H9 (cell line): ENCODE measurements at regions not wholly inside any gene's neighbourhood (a gene's known extent, or its start where the extent isn't known, plus 50 kb on each side); places are given as distances from the start of the nearest gene placed in this dataset.

Experiments used
- DNase-seq: peaks from one replicate; pipeline ENCODE4 v3.0.0-alpha.2; 2017
- H2AFZ ChIP-seq: one replicate; pipeline ENCODE4 v1.6.1; 2013; ENCODE audit warnings: mild to moderate bottlenecking, low read length, control low read depth, moderate library complexity
- H2AK5ac ChIP-seq: 2 replicates; pipeline ENCODE4 v1.6.1; 2013; ENCODE audit warnings: low read length, control low read depth, mixed read lengths; ENCODE audit not compliant: insufficient read length
- H2BK120ac ChIP-seq: one replicate; pipeline ENCODE4 v1.6.1; 2013; ENCODE audit warnings: low read depth, mild to moderate bottlenecking, low read length, control low read depth, inconsistent platforms; ENCODE audit not compliant: poor library complexity, severe bottlenecking
- H2BK12ac ChIP-seq: 2 replicates; pipeline ENCODE4 v1.6.1; 2013; ENCODE audit warnings: low read length, control low read depth, mixed read lengths, low read depth; ENCODE audit not compliant: insufficient read length
- H2BK15ac ChIP-seq: 2 replicates; pipeline ENCODE4 v1.6.1; 2013; ENCODE audit warnings: low read depth, low read length, control low read depth
- H2BK20ac ChIP-seq: one replicate; pipeline ENCODE4 v1.6.1; 2013; ENCODE audit warnings: low read depth, mild to moderate bottlenecking, low read length, control low read depth, inconsistent platforms; ENCODE audit not compliant: poor library complexity, severe bottlenecking
- H2BK5ac ChIP-seq: 2 replicates; pipeline ENCODE4 v1.6.1; 2013; ENCODE audit warnings: low read length, control low read depth, mixed read lengths; ENCODE audit not compliant: insufficient read length
- H3K14ac ChIP-seq: 2 replicates; pipeline ENCODE4 v1.6.1; 2013; ENCODE audit warnings: low read length, control low read depth; ENCODE audit not compliant: insufficient read depth
- H3K18ac ChIP-seq: 2 replicates; pipeline ENCODE4 v1.6.1; 2013; ENCODE audit warnings: low read depth, mild to moderate bottlenecking, mixed read lengths, low read length, control low read depth; ENCODE audit not compliant: insufficient read length
- H3K23ac ChIP-seq: 2 replicates; pipeline ENCODE4 v1.6.1; 2013; ENCODE audit warnings: low read length, control low read depth, mixed read lengths, low read depth; ENCODE audit not compliant: insufficient read length
- H3K23me2 ChIP-seq: 2 replicates; pipeline ENCODE4 v1.6.1; 2013; ENCODE audit warnings: low read depth, mild to moderate bottlenecking, mixed read lengths, low read length, control low read depth; ENCODE audit not compliant: insufficient read length, poor library complexity, severe bottlenecking
- H3K27ac ChIP-seq: 2 replicates; pipeline ENCODE4 v1.5.1; 2013; ENCODE audit warnings: low read length, control low read depth, mixed read lengths, low read depth; ENCODE audit not compliant: insufficient read length
- H3K27me3 ChIP-seq: 2 replicates; pipeline ENCODE4 v1.6.1; 2013; ENCODE audit warnings: low read length, control low read depth, inconsistent platforms; ENCODE audit not compliant: insufficient read depth
- H3K4ac ChIP-seq: 2 replicates; pipeline ENCODE4 v1.6.1; 2013; ENCODE audit warnings: low read depth, mild to moderate bottlenecking, control low read depth, inconsistent platforms, low read length, moderate library complexity
- H3K4me1 ChIP-seq: 2 replicates; pipeline ENCODE4 v1.6.1; 2013; ENCODE audit warnings: low read length, control low read depth, inconsistent platforms; ENCODE audit not compliant: insufficient read depth
- H3K4me2 ChIP-seq: 2 replicates; pipeline ENCODE4 v1.6.1; 2013; ENCODE audit warnings: low read length, control low read depth, mixed read lengths; ENCODE audit not compliant: insufficient read length, insufficient read depth
- H3K56ac ChIP-seq: 2 replicates; pipeline ENCODE4 v1.6.1; 2013; ENCODE audit warnings: low read depth, mild to moderate bottlenecking, mixed read lengths, low read length, control low read depth; ENCODE audit not compliant: insufficient read length
- H3K79me1 ChIP-seq: 2 replicates; pipeline ENCODE4 v1.6.1; 2013; ENCODE audit warnings: low read depth, mild to moderate bottlenecking, moderate library complexity, low read length, control low read depth, inconsistent platforms; ENCODE audit not compliant: insufficient read depth, poor library complexity, severe bottlenecking
- H3K79me2 ChIP-seq: 2 replicates; pipeline ENCODE4 v1.6.1; 2013; ENCODE audit warnings: low read length, control low read depth, inconsistent platforms; ENCODE audit not compliant: insufficient read depth
- H3K9ac ChIP-seq: 2 replicates; pipeline ENCODE4 v1.6.1; 2013; ENCODE audit warnings: low read length, control low read depth, mixed read lengths; ENCODE audit not compliant: insufficient read length; ENCODE audit errors: extremely low read depth
- H3K9me3 ChIP-seq: one replicate; pipeline ENCODE4 v1.6.1; 2013; ENCODE audit warnings: low read depth, low read length, inconsistent platforms; ENCODE audit not compliant: control insufficient read depth
- H3T11ph ChIP-seq: one replicate; pipeline ENCODE4 v1.6.1; 2013; ENCODE audit warnings: mild to moderate bottlenecking, low read length, control low read depth, inconsistent platforms
- H4K20me1 ChIP-seq: one replicate; pipeline ENCODE4 v1.6.1; 2013; ENCODE audit not compliant: control insufficient read depth, insufficient read length, insufficient read depth
- H4K5ac ChIP-seq: 2 replicates; pipeline ENCODE4 v1.6.1; 2013; ENCODE audit warnings: low read depth, mild to moderate bottlenecking, mixed read lengths, low read length, control low read depth; ENCODE audit not compliant: insufficient read length
- H4K8ac ChIP-seq: replicated peaks from 2 replicates; pipeline ENCODE4 v1.6.1; 2013; ENCODE audit warnings: low read length, control low read depth, mixed read lengths, low read depth; ENCODE audit not compliant: insufficient read length
- H4K91ac ChIP-seq: 2 replicates; pipeline ENCODE4 v1.6.1; 2013; ENCODE audit warnings: low read depth, mild to moderate bottlenecking, moderate library complexity, mixed read lengths, low read length, control low read depth; ENCODE audit not compliant: insufficient read length
- H3K27ac Mint-ChIP-seq, 3 experiments: 2 replicates in 2 of 3; 3 replicates in 1 of 3; pipeline ENCODE4 v1.8.0; 2020 to 2021; ENCODE audit warnings: mixed read lengths in 3 of 3, mild to moderate bottlenecking in 1 of 3, moderate library complexity in 1 of 3
- H3K27me3 Mint-ChIP-seq: 2 replicates; pipeline ENCODE4 v1.8.0; 2021; ENCODE audit warnings: low read depth, mild to moderate bottlenecking, moderate library complexity, mixed read lengths
- H3K36me3 Mint-ChIP-seq, 3 experiments: 2 replicates in 2 of 3; 3 replicates in 1 of 3; pipeline ENCODE4 v1.8.0; 2020 to 2021; ENCODE audit warnings: low read depth in 3 of 3, mixed read lengths in 3 of 3; ENCODE audit not compliant: insufficient read depth in 1 of 3
- H3K4me1 Mint-ChIP-seq, 2 experiments: 2 replicates each; pipeline ENCODE4 v1.8.0; 2020; ENCODE audit warnings: mixed read lengths in 2 of 2
- H3K4me3 Mint-ChIP-seq, 2 experiments: 2 replicates in 1 of 2; 3 replicates in 1 of 2; pipeline ENCODE4 v1.8.0; 2020 to 2021; ENCODE audit warnings: mild to moderate bottlenecking in 2 of 2, mixed read lengths in 2 of 2, moderate library complexity in 1 of 2
- H3K9me3 Mint-ChIP-seq, 2 experiments: 2 replicates in 1 of 2; 3 replicates in 1 of 2; pipeline ENCODE4 v1.8.0; 2020; ENCODE audit warnings: mild to moderate bottlenecking in 2 of 2, mixed read lengths in 2 of 2, moderate library complexity in 1 of 2
- WGBS: extraction: QIAGEN DNeasy Blood & Tissue Kit; methylation state at CpG from one replicate; pipeline ENCODE4 v1.1.7; 2013; ENCODE audit warnings: missing lambda C conversion rate, low lambda C conversion rate, mixed read lengths; ENCODE audit not compliant: insufficient read length; ENCODE audit errors: extremely low coverage; 5-methylcytosine and 5-hydroxymethylcytosine counted together
- TF ChIP-seq, protein P1 (sequence below): fragments of 200-600 bp; sonication (generic); conservative IDR thresholded peaks from 3 replicates; pipeline ENCODE4 v1.8.0; 2021; ENCODE audit warnings: antibody characterized with exemption, mild to moderate bottlenecking

DNA sequence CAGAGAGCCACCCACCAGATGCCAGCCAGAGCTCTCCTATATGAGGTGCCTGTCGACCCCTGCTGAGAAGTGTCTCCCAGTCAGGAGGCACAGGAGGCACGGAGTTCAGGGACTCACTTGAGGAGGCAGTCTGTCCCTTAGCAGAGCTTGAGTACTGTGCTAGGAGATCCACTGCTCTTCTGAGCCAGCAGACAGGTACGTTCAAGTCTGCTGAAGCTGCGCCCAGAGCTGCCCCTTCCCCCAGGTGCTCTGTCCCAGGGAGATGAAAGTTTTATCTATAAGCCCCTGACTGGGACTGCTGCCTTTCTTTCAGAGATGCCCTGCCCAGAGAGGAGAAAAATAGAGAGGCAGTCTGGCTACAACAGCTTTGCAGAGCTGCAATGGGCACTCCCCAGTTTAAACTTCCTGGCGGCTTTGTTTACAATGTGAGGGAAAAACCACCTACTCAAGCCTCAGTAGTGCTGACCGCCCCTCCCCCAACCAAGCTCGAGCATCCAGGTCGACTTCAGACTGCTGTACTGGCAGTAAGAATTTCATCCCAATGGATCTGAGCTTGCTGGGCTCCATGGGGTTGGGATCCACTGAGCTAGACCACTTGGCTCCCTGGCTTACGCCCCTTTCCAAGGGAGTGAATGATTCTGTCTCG lies 146.7 kb upstream of the USP15 start:
- Histone ChIP-seq H3K9ac (no peak overlapping the region), H3K23ac (no peak overlapping the region), H3K18ac (no peak overlapping the region), H3K79me1 (no peaks in the 10 kb centered on the region), H2BK5ac (no peak overlapping the region), H3K79me2 (no peaks in the 10 kb centered on the region), H4K91ac (no peak overlapping the region), H2AK5ac (no peak overlapping the region), H3K4ac (no peak overlapping the region), H4K20me1 (no peaks in the 10 kb centered on the region), H3K27me3 (no peaks in the 10 kb centered on the region), H2BK120ac (no peak overlapping the region), H3K4me2 (peak overlapping the region; percentile 1), H3T11ph (no peak overlapping the region), H4K8ac (no peak overlapping the region), H3K56ac (no peak overlapping the region), H4K5ac (no peak overlapping the region), H3K9me3 (no peaks in the 10 kb centered on the region), H3K27ac (no peak overlapping the region), H3K14ac (peak overlapping the region; percentile 39; the same call in 1 of the 2 replicates), H3K23me2 (no peaks in the 10 kb centered on the region), H3K4me1 (peaks cover 3% of the 10 kb centered on the region; the same call in 1 of the 2 replicates), H2AFZ (peak overlapping the region; percentile 49), H2BK12ac (no peak overlapping the region), H2BK20ac (no peak overlapping the region), H2BK15ac (no peak overlapping the region)
- peaks cover 10 to 32% (median 15%) of the 10 kb centered on the region in 3 experiments for H3K36me3 Mint-ChIP-seq
- no peak overlapping the region; a peak in 1 of 5 replicates for H3K4me3 Mint-ChIP-seq
- H3K9me3 Mint-ChIP-seq, result peaks cover 20 to 26% of the 10 kb centered on the region in 2 experiments
- peaks cover 2% of the 10 kb centered on the region; the same call in 1 of the 2 replicates for H3K27me3 Mint-ChIP-seq
- DNase-seq, result peak; percentile 49
- peaks cover 11 to 13% of the 10 kb centered on the region in 2 experiments for H3K4me1 Mint-ChIP-seq
- WGBS, result no CpG with 5 or more reads among the region's 10 CpGs
- TF ChIP-seq, protein P1, sequence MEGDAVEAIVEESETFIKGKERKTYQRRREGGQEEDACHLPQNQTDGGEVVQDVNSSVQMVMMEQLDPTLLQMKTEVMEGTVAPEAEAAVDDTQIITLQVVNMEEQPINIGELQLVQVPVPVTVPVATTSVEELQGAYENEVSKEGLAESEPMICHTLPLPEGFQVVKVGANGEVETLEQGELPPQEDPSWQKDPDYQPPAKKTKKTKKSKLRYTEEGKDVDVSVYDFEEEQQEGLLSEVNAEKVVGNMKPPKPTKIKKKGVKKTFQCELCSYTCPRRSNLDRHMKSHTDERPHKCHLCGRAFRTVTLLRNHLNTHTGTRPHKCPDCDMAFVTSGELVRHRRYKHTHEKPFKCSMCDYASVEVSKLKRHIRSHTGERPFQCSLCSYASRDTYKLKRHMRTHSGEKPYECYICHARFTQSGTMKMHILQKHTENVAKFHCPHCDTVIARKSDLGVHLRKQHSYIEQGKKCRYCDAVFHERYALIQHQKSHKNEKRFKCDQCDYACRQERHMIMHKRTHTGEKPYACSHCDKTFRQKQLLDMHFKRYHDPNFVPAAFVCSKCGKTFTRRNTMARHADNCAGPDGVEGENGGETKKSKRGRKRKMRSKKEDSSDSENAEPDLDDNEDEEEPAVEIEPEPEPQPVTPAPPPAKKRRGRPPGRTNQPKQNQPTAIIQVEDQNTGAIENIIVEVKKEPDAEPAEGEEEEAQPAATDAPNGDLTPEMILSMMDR, result no peak
- peak overlapping the region in 1 of 3 experiments; percentile 47; a peak in 1 of 7 replicates for H3K27ac Mint-ChIP-seq
